ENCODE measurements at regions not wholly inside any gene's neighbourhood (a gene's known extent, or its start where the extent isn't known, plus 50 kb on each side); places are given as distances from the start of the nearest gene placed in this dataset.

DNA sequence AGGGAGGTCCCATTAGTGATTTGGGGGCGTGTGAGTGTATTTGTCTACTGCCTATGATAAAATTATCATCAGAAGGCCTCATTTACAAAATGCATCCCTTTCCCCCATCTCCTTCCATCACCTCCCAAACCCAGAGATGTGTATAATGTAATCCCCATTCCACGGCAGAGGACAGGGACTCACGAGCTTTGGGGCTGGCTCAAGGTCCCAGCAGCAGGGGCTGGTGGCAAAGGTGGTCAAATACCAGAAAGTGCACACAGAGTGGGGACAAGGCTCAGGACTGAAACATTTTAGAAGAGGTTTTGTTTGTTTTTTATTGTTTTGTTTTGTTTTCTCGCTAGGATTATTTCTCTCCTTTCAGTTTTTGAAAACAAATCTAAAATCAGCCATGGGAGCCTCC is 68.5 kb upstream of the TOP1 start:
- no peaks in the 10 kb centered on the region for H3K36me3 ChIP-seq (ENCODE audit: insufficient read depth in 1 of 2, low read depth in 1 of 2)
- DNase-seq = no peak
- intact Hi-C loops (cut with DNase I) = loop anchor here (5.0 to 10.0 kb wide), 7 partner anchors 218 to 1845 kb away; no protein-coding TSS in a partner anchor
- peaks cover 0 to 4% (median 0%) of the 10 kb centered on the region in 3 donors for H3K27me3 ChIP-seq (ENCODE audit: insufficient read depth in 3 of 3, low read length in 2 of 3)
- no peak overlapping the region for H3K27ac ChIP-seq
- H3K9me3 ChIP-seq = no peaks in the 10 kb centered on the region
- ATAC-seq = no peak
- H3K4me3 ChIP-seq = no peak overlapping the region
- no peaks in the 10 kb centered on the region for H3K4me1 ChIP-seq
- TF ChIP-seq, protein P1, sequence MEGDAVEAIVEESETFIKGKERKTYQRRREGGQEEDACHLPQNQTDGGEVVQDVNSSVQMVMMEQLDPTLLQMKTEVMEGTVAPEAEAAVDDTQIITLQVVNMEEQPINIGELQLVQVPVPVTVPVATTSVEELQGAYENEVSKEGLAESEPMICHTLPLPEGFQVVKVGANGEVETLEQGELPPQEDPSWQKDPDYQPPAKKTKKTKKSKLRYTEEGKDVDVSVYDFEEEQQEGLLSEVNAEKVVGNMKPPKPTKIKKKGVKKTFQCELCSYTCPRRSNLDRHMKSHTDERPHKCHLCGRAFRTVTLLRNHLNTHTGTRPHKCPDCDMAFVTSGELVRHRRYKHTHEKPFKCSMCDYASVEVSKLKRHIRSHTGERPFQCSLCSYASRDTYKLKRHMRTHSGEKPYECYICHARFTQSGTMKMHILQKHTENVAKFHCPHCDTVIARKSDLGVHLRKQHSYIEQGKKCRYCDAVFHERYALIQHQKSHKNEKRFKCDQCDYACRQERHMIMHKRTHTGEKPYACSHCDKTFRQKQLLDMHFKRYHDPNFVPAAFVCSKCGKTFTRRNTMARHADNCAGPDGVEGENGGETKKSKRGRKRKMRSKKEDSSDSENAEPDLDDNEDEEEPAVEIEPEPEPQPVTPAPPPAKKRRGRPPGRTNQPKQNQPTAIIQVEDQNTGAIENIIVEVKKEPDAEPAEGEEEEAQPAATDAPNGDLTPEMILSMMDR (IDR thresholded peaks at IDR 0.05) = no peak
- 79 to 91% (median 85%) methylated on average over 4 of the region's 4 CpGs for WGBS, 3 donors

DNA sequence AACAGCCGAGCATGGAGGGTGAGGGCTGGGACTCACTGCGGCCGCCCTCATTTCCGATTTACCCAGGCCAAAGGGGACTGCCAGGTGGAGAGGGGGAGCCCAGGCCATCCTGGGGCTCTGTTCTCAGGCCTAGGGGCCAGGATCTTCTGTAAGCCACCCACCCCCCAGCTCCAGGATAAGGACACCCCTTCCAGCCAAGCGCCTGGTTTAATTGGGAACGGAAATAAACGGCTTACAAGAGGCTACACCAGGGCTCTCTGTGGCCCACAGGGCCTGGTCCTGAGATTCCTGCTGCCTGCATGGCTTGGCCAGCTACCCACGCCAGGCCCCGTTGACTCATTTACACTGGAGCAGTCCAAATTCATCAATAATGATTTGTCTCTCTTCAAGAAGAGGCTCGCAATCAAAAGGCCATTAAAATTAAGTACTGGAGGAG is 68.1 kb upstream of the TOP1 start:
- DNase-seq = peak in 1 of 2 donors; percentile 46
- H3K9me3 ChIP-seq = no peaks in the 10 kb centered on the region
- intact Hi-C loops (cut with DNase I) = loop anchor here (5.0 to 10.0 kb wide), 7 partner anchors 218 to 1846 kb away; no protein-coding TSS in a partner anchor
- no peaks in the 10 kb centered on the region for H3K4me1 ChIP-seq
- WGBS, 3 donors = 65 to 79% (median 72%) methylated on average over 10 of the region's 10 CpGs
- H3K27ac ChIP-seq = no peak overlapping the region
- H3K27me3 ChIP-seq (ENCODE audit: insufficient read depth in 3 of 3, low read length in 2 of 3) = peaks cover 0 to 4% (median 0%) of the 10 kb centered on the region in 3 donors
- no peaks in the 10 kb centered on the region for H3K36me3 ChIP-seq (ENCODE audit: insufficient read depth in 1 of 2, low read depth in 1 of 2)
- TF ChIP-seq, protein P1 (IDR thresholded peaks at IDR 0.05) = no peak
- ATAC-seq = no peak
- no peak overlapping the region for H3K4me3 ChIP-seq

DNA sequence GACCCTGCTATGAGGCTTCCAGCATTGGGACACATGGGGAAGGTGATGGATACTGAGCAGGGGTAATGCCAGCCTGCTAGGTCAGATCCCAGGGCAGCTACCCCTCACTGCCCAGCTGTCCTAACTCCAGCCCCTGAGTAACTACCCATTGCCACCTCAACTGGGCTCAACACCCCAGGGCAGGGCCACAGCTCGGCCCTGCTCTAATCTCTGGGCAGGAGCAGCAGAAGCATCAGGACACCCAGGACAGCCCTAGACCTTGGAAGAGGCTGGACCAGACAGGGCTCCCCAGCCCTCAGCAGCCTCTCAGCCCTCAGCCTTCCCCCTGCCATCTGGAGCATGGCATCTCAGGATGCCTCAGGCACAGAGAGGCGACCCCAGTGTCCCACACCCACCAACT is 67.4 kb upstream of the TOP1 start:
- Histone ChIP-seq H3K4me1 (no peaks in the 10 kb centered on the region), H3K4me3 (no peak overlapping the region), H3K36me3 (ENCODE audit: insufficient read depth in 1 of 2, low read depth in 1 of 2) (no peaks in the 10 kb centered on the region), H3K27ac (no peak overlapping the region), H3K9me3 (no peaks in the 10 kb centered on the region), H3K27me3 (ENCODE audit: insufficient read depth in 3 of 3, low read length in 2 of 3) (peaks cover 0 to 4% (median 0%) of the 10 kb centered on the region in 3 donors)
- TF ChIP-seq, protein P1 (IDR thresholded peaks at IDR 0.05) = no peak
- ATAC-seq (no peak), DNase-seq (no peak)
- WGBS, 3 donors = 76 to 92% (median 90%) methylated on average over 2 of the region's 2 CpGs
- intact Hi-C loops (cut with DNase I) = loop anchor here (5.0 to 10.0 kb wide), 7 partner anchors 219 to 1846 kb away; no protein-coding TSS in a partner anchor

DNA sequence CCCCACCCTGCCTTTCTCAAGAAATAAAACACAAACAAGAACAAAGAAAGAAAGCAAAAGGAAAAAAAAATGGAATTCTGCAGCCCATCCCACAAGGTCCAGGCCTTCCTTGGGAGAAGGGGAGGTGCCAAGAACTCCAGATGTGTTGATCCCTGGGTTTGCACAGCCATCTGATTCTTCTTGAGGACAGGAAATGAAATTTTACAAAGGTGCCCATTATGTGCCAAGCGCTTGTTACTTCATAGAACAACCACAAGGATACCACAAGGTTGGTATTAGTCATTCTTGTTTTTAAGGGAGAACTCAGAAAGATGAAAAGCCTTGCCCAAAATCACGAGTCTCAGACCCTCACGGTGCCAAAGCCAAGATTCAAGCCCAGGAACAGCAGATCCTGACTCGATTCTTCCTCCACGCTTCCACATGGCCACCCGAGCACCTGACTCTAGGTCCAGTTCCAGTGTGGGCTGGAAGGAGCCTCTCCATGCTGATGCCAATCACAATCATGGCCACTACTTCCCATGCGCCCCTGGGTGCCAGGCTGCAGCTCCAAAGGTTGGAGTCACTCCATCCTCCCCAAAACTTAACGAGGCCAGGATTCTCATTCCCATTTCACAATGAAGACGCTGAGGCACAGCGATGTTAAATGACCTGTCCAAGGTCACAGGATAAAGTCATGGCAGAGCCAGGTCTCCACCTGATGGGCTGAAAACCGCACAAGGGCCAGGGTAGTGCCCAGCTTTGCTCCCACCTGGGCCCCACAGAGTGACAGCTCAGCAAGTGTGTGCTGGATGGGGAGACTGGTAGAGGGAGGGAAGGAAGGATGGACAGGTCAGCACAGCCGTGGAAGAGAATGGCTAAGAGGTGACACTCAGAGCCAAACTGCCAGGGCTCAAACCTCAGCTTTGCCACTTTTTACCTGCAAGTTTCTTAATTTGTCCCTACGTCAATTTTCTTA is 66.7 kb upstream of the TOP1 start:
- 89 to 92% (median 91%) methylated on average over 13 of the region's 13 CpGs for WGBS, 3 donors
- Histone ChIP-seq H3K4me1 (no peaks in the 10 kb centered on the region), H3K27ac (no peak overlapping the region), H3K4me3 (no peak overlapping the region), H3K36me3 (ENCODE audit: insufficient read depth in 1 of 2, low read depth in 1 of 2) (no peaks in the 10 kb centered on the region), H3K27me3 (ENCODE audit: insufficient read depth in 3 of 3, low read length in 2 of 3) (peaks cover 0 to 4% (median 0%) of the 10 kb centered on the region in 3 donors), H3K9me3 (no peaks in the 10 kb centered on the region)
- no peak for ATAC-seq
- no peak for DNase-seq
- TF ChIP-seq, protein P1 (IDR thresholded peaks at IDR 0.05) = no peak
- intact Hi-C loops (cut with DNase I) = loop anchor here (2.0 to 10.0 kb wide), 8 partner anchors 219 to 1847 kb away; no protein-coding TSS in a partner anchor
